Skeletal muscle satellite cell (primary cell): ENCODE measurements at regions not wholly inside any gene's neighbourhood (a gene's known extent, or its start where the extent isn't known, plus 50 kb on each side); places are given as distances from the start of the nearest gene placed in this dataset.
"Not testable (repeated sequence)": the region's sequence is repeated elsewhere in the genome, so short reads cannot be mapped to it uniquely, and the experiment has no call there.

Source experiments
- H3K27me3 ChIP-seq: 2 replicates; pipeline ENCODE4 v1.7.0; 2013; ENCODE audit warnings: low read length; ENCODE audit not compliant: control insufficient read depth, insufficient read depth
- H3K36me3 ChIP-seq: 2 replicates; pipeline ENCODE4 v1.7.0; 2013; ENCODE audit warnings: mild to moderate bottlenecking, control low read depth, low read length; ENCODE audit not compliant: insufficient read depth
- H3K4me1 ChIP-seq: 2 replicates; pipeline ENCODE4 v1.7.0; 2013; ENCODE audit warnings: low read length; ENCODE audit not compliant: control insufficient read depth, insufficient read depth
- H3K4me2 ChIP-seq: 2 replicates; pipeline ENCODE4 v1.7.0; 2013; ENCODE audit warnings: mild to moderate bottlenecking, low read length
- H3K4me3 ChIP-seq: 2 replicates; pipeline ENCODE4 v1.7.0; 2013; ENCODE audit warnings: low read length
- H3K9ac ChIP-seq: 2 replicates; pipeline ENCODE4 v1.7.0; 2013; ENCODE audit warnings: mild to moderate bottlenecking, low read depth, low read length, moderate library complexity
- H3K9me3 ChIP-seq: replicated peaks from 2 replicates; pipeline ENCODE4 v1.7.0; 2013; ENCODE audit warnings: mild to moderate bottlenecking, control low read depth, low read length

GRCh38 chr3:22386107-22386506, 635.1 kb upstream of the ZNF385D start:
- Histone ChIP-seq H3K4me1 (no peaks in the 10 kb centered on the region), H3K27me3 (peaks cover 20% of the 10 kb centered on the region), H3K36me3 (no peaks in the 10 kb centered on the region), H3K4me2 (no peak overlapping the region), H3K4me3 (no peak overlapping the region), H3K9me3 (no peaks in the 10 kb centered on the region), H3K9ac (no peak overlapping the region)

- Histone ChIP-seq H3K9me3 (no peaks in the 10 kb centered on the region), H3K4me2 (no peak overlapping the region), H3K4me3 (no peak overlapping the region), H3K4me1 (no peaks in the 10 kb centered on the region), H3K27me3 (peaks cover 8% of the 10 kb centered on the region), H3K9ac (no peak overlapping the region), H3K36me3 (no peaks in the 10 kb centered on the region)
These were observed 641.3 kb upstream of the ZNF385D start for GRCh38 chr3:22392286-22392685.

GRCh38 chr3:22392859-22393258, 641.8 kb upstream of the ZNF385D start:
- Histone ChIP-seq H3K9me3 (no peaks in the 10 kb centered on the region), H3K27me3 (peaks cover 8% of the 10 kb centered on the region), H3K4me1 (no peaks in the 10 kb centered on the region), H3K36me3 (no peaks in the 10 kb centered on the region), H3K4me2 (no peak overlapping the region), H3K9ac (no peak overlapping the region), H3K4me3 (no peak overlapping the region)

GRCh38 chr3:22399566-22399965, 648.6 kb upstream of the ZNF385D start:
- no peaks in the 10 kb centered on the region for H3K36me3 ChIP-seq
- H3K4me2 ChIP-seq = no peak overlapping the region
- H3K4me3 ChIP-seq = no peak overlapping the region
- no peaks in the 10 kb centered on the region for H3K27me3 ChIP-seq
- no peaks in the 10 kb centered on the region for H3K4me1 ChIP-seq
- no peaks in the 10 kb centered on the region for H3K9me3 ChIP-seq
- H3K9ac ChIP-seq = no peak overlapping the region

GRCh38 chr3:22401499-22401898, 650.5 kb upstream of the ZNF385D start:
- H3K9ac ChIP-seq = no peak overlapping the region
- H3K4me2 ChIP-seq = no peak overlapping the region
- no peaks in the 10 kb centered on the region for H3K36me3 ChIP-seq
- no peaks in the 10 kb centered on the region for H3K4me1 ChIP-seq
- H3K9me3 ChIP-seq = no peaks in the 10 kb centered on the region
- no peak overlapping the region for H3K4me3 ChIP-seq
- no peaks in the 10 kb centered on the region for H3K27me3 ChIP-seq

- Histone ChIP-seq H3K4me2 (no peak overlapping the region), H3K27me3 (no peaks in the 10 kb centered on the region), H3K9ac (no peak overlapping the region), H3K4me1 (no peaks in the 10 kb centered on the region), H3K4me3 (no peak overlapping the region), H3K36me3 (no peaks in the 10 kb centered on the region), H3K9me3 (no peaks in the 10 kb centered on the region)
These were observed 663.2 kb upstream of the ZNF385D start for GRCh38 chr3:22414239-22414638.

GRCh38 chr3:22416838-22417446, 665.9 kb upstream of the ZNF385D start:
- H3K9ac ChIP-seq, H3K27me3 ChIP-seq, H3K4me1 ChIP-seq, H3K4me3 ChIP-seq, H3K36me3 ChIP-seq, H3K4me2 ChIP-seq, H3K9me3 ChIP-seq: not testable (repeated sequence)

- Histone ChIP-seq H3K27me3 (no peaks in the 10 kb centered on the region), H3K36me3 (no peaks in the 10 kb centered on the region), H3K4me1 (no peaks in the 10 kb centered on the region), H3K9me3 (no peaks in the 10 kb centered on the region), H3K4me2 (no peak overlapping the region), H3K4me3 (no peak overlapping the region), H3K9ac (no peak overlapping the region)
These were observed 668.3 kb upstream of the ZNF385D start for GRCh38 chr3:22419261-22419660.

GRCh38 chr3:22421589-22421988, 670.6 kb upstream of the ZNF385D start:
- Histone ChIP-seq H3K36me3 (no peaks in the 10 kb centered on the region), H3K4me1 (no peaks in the 10 kb centered on the region), H3K9ac (no peak overlapping the region), H3K4me2 (no peak overlapping the region), H3K9me3 (no peaks in the 10 kb centered on the region), H3K4me3 (no peak overlapping the region), H3K27me3 (peaks cover 4% of the 10 kb centered on the region)

- H3K4me1 ChIP-seq = no peaks in the 10 kb centered on the region
- no peak overlapping the region for H3K9ac ChIP-seq
- no peaks in the 10 kb centered on the region for H3K9me3 ChIP-seq
- no peaks in the 10 kb centered on the region for H3K36me3 ChIP-seq
- no peak overlapping the region for H3K4me3 ChIP-seq
- H3K27me3 ChIP-seq = peaks cover 2% of the 10 kb centered on the region
- no peak overlapping the region for H3K4me2 ChIP-seq
These were observed 680.3 kb upstream of the ZNF385D start for GRCh38 chr3:22431334-22431733.

GRCh38 chr3:22439626-22440025, 688.6 kb upstream of the ZNF385D start:
- H3K36me3 ChIP-seq = no peaks in the 10 kb centered on the region
- H3K4me1 ChIP-seq = no peaks in the 10 kb centered on the region
- H3K4me3 ChIP-seq = no peak overlapping the region
- peaks cover 3% of the 10 kb centered on the region for H3K27me3 ChIP-seq
- H3K4me2 ChIP-seq = no peak overlapping the region
- H3K9me3 ChIP-seq = peaks cover 4% of the 10 kb centered on the region
- no peak overlapping the region for H3K9ac ChIP-seq

- no peak overlapping the region for H3K9ac ChIP-seq
- no peak overlapping the region for H3K4me2 ChIP-seq
- no peaks in the 10 kb centered on the region for H3K36me3 ChIP-seq
- no peak overlapping the region for H3K4me3 ChIP-seq
- H3K4me1 ChIP-seq = no peaks in the 10 kb centered on the region
- H3K9me3 ChIP-seq = peaks cover 4% of the 10 kb centered on the region
- peaks cover 3% of the 10 kb centered on the region for H3K27me3 ChIP-seq
These were observed 690.7 kb upstream of the ZNF385D start for GRCh38 chr3:22441711-22442110.
